Calu3 (cell line): ENCODE measurements at regions not wholly inside any gene's neighbourhood (a gene's known extent, or its start where the extent isn't known, plus 50 kb on each side); places are given as distances from the start of the nearest gene placed in this dataset.

Experiments
- BruUV-seq: library from RNA; stranded (reverse); fragments of 400-500 nt; replicated peaks from 2 replicates; lab custom pipeline; 2021; lab: Mats Ljungman, UMichigan
- CTCF ChIA-PET: fragments of 300-600 bp; sonication (Branson Sonifier 250); formaldehyde crosslinking; loops from one replicate; lab custom pipeline; 2022; ENCODE audit warnings: antibody characterized with exemption; lab: Charles Lee
- DNase-seq: peaks from one replicate; pipeline ENCODE4 v3.0.0; 2022
- H3K27ac Mint-ChIP-seq: one replicate; pipeline ENCODE4 v1.8.0; 2022; ENCODE audit warnings: mixed read lengths; ENCODE audit not compliant: unreplicated experiment
- H3K27me3 Mint-ChIP-seq: one replicate; pipeline ENCODE4 v1.8.0; 2022; ENCODE audit warnings: mixed read lengths; ENCODE audit not compliant: unreplicated experiment
- H3K36me3 Mint-ChIP-seq: one replicate; pipeline ENCODE4 v1.8.0; 2022; ENCODE audit warnings: mild to moderate bottlenecking, moderate library complexity, mixed read lengths; ENCODE audit not compliant: insufficient read depth, unreplicated experiment
- H3K4me1 Mint-ChIP-seq: one replicate; pipeline ENCODE4 v1.8.0; 2022; ENCODE audit warnings: mild to moderate bottlenecking, low read depth, mixed read lengths; ENCODE audit not compliant: unreplicated experiment
- H3K4me3 Mint-ChIP-seq: one replicate; pipeline ENCODE4 v1.8.0; 2022; ENCODE audit warnings: mild to moderate bottlenecking, low read depth, moderate library complexity, mixed read lengths; ENCODE audit not compliant: unreplicated experiment
- H3K9me3 Mint-ChIP-seq: one replicate; pipeline ENCODE4 v1.8.0; 2022; ENCODE audit warnings: low read depth, mixed read lengths; ENCODE audit not compliant: unreplicated experiment
- CTCF ChIP-seq: fragments of 200-600 bp; IDR thresholded peaks from one replicate; pipeline ENCODE4 v1.8.0; 2022; ENCODE audit warnings: antibody characterized with exemption; ENCODE audit not compliant: unreplicated experiment
- intact Hi-C: fragments of 100-400 bp; cut with micrococcal nuclease; formaldehyde crosslinking; loops from one replicate; pipeline ENCODE4 v1.10.0; 2022; ENCODE audit not compliant: unreplicated experiment

GRCh38 chr19:31913103-31913661 is 432.2 kb upstream of the ZNF507 start:
- Mint-ChIP-seq H3K36me3 (no peaks in the 10 kb centered on the region), H3K27ac (no peak overlapping the region), H3K27me3 (no peaks in the 10 kb centered on the region), H3K4me1 (no peaks in the 10 kb centered on the region), H3K9me3 (peaks cover 15% of the 10 kb centered on the region), H3K4me3 (no peak overlapping the region)
- intact Hi-C loops = no loop called here
- TF ChIP-seq CTCF = no peak
- no TSS peak for BruUV-seq
- CTCF ChIA-PET = no interaction called here
- DNase-seq = no peak

GRCh38 chr19:31930401-31930800 is 415.0 kb upstream of the ZNF507 start:
- Mint-ChIP-seq H3K36me3 (no peaks in the 10 kb centered on the region), H3K4me1 (no peaks in the 10 kb centered on the region), H3K4me3 (no peak overlapping the region), H3K27me3 (no peaks in the 10 kb centered on the region), H3K27ac (no peak overlapping the region), H3K9me3 (peaks cover 11% of the 10 kb centered on the region)
- CTCF ChIA-PET = no interaction called here
- BruUV-seq = no TSS peak
- DNase-seq = no peak
- no peak for TF ChIP-seq CTCF
- intact Hi-C loops = no loop called here

- H3K27ac Mint-ChIP-seq = no peak overlapping the region
- no peak for DNase-seq
- H3K4me1 Mint-ChIP-seq = no peaks in the 10 kb centered on the region
- intact Hi-C loops = no loop called here
- H3K36me3 Mint-ChIP-seq = no peaks in the 10 kb centered on the region
- TF ChIP-seq CTCF = no peak
- no peaks in the 10 kb centered on the region for H3K27me3 Mint-ChIP-seq
- peaks cover 22% of the 10 kb centered on the region for H3K9me3 Mint-ChIP-seq
- no peak overlapping the region for H3K4me3 Mint-ChIP-seq
- CTCF ChIA-PET = no interaction called here
- BruUV-seq = no TSS peak
Measured at GRCh38 chr19:31937983-31938382, 407.4 kb upstream of the ZNF507 start.

- CTCF ChIA-PET = no interaction called here
- Mint-ChIP-seq H3K9me3 (peaks cover 22% of the 10 kb centered on the region), H3K4me1 (no peaks in the 10 kb centered on the region), H3K4me3 (no peak overlapping the region), H3K27me3 (no peaks in the 10 kb centered on the region), H3K36me3 (no peaks in the 10 kb centered on the region), H3K27ac (no peak overlapping the region)
- intact Hi-C loops = no loop called here
- BruUV-seq = no TSS peak
- no peak for TF ChIP-seq CTCF
- no peak for DNase-seq
Measured at GRCh38 chr19:31938675-31939074, 406.7 kb upstream of the ZNF507 start.
